Type B pancreatic cell (in vitro differentiated cells): ENCODE measurements at regions not wholly inside any gene's neighbourhood (a gene's known extent, or its start where the extent isn't known, plus 50 kb on each side); places are given as distances from the start of the nearest gene placed in this dataset.

Source experiments
- DNase-seq: peaks from one replicate; pipeline ENCODE4 v3.0.0; 2021; ENCODE audit warnings: mixed read lengths; ENCODE audit not compliant: unreplicated experiment; ENCODE audit errors: extremely low spot score
- H3K27ac Mint-ChIP-seq: 2 replicates; pipeline ENCODE4 v1.8.0; 2021; ENCODE audit warnings: mild to moderate bottlenecking, mixed read lengths
- H3K27me3 Mint-ChIP-seq: 2 replicates; pipeline ENCODE4 v1.8.0; 2021; ENCODE audit warnings: mixed read lengths
- H3K36me3 Mint-ChIP-seq: 2 replicates; pipeline ENCODE4 v1.8.0; 2021; ENCODE audit warnings: mixed read lengths
- H3K4me1 Mint-ChIP-seq: one replicate; pipeline ENCODE4 v1.8.0; 2021; ENCODE audit warnings: mixed read lengths; ENCODE audit not compliant: unreplicated experiment
- H3K4me3 Mint-ChIP-seq: 2 replicates; pipeline ENCODE4 v1.8.0; 2021; ENCODE audit warnings: mild to moderate bottlenecking, mixed read lengths
- H3K9me3 Mint-ChIP-seq: 2 replicates; pipeline ENCODE4 v1.8.0; 2021; ENCODE audit warnings: mixed read lengths
- CTCF ChIP-seq: fragments of 200-600 bp; sonication (generic); conservative IDR thresholded peaks from 2 replicates; pipeline ENCODE4 v1.5.0; 2021; ENCODE audit warnings: antibody characterized with exemption, mild to moderate bottlenecking

- H3K9me3 Mint-ChIP-seq: peaks cover 6% of the 10 kb centered on the region
- no peaks in the 10 kb centered on the region for H3K36me3 Mint-ChIP-seq
- H3K4me1 Mint-ChIP-seq: no peaks in the 10 kb centered on the region
Measured at GRCh38 chr3:69460034-69460433, 74.1 kb upstream of the FRMD4B start.

GRCh38 chr3:69458803-69459365 is 73.0 kb upstream of the FRMD4B start:
- no peaks in the 10 kb centered on the region for H3K4me1 Mint-ChIP-seq
- no peak for DNase-seq
- no peaks in the 10 kb centered on the region for H3K27me3 Mint-ChIP-seq
- H3K9me3 Mint-ChIP-seq: peaks cover 6% of the 10 kb centered on the region
- no peak overlapping the region for H3K27ac Mint-ChIP-seq
- H3K4me3 Mint-ChIP-seq: no peak overlapping the region
- no peaks in the 10 kb centered on the region for H3K36me3 Mint-ChIP-seq
- TF ChIP-seq CTCF: no peak

More at GRCh38 chr3:69460034-69460433, 74.1 kb upstream of the FRMD4B start:
- Mint-ChIP-seq H3K4me3 (no peak overlapping the region), H3K27ac (no peak overlapping the region), H3K27me3 (no peaks in the 10 kb centered on the region)
- no peak for TF ChIP-seq CTCF
- DNase-seq: no peak

- TF ChIP-seq CTCF: no peak
- no peak for DNase-seq
- Mint-ChIP-seq H3K36me3 (no peaks in the 10 kb centered on the region), H3K9me3 (peaks cover 6% of the 10 kb centered on the region), H3K4me3 (no peak overlapping the region), H3K27me3 (no peaks in the 10 kb centered on the region), H3K4me1 (no peaks in the 10 kb centered on the region), H3K27ac (no peak overlapping the region)
Measured at GRCh38 chr3:69456631-69457030, 70.7 kb upstream of the FRMD4B start.

- Mint-ChIP-seq H3K27ac (no peak overlapping the region), H3K4me3 (no peak overlapping the region), H3K9me3 (peaks cover 6% of the 10 kb centered on the region), H3K36me3 (no peaks in the 10 kb centered on the region), H3K4me1 (no peaks in the 10 kb centered on the region), H3K27me3 (no peaks in the 10 kb centered on the region)
- DNase-seq: no peak
- no peak for TF ChIP-seq CTCF
Measured at GRCh38 chr3:69454204-69454787, 68.4 kb upstream of the FRMD4B start.

- H3K27ac Mint-ChIP-seq: no peak overlapping the region
- no peak for DNase-seq
- no peak overlapping the region for H3K4me3 Mint-ChIP-seq
- H3K36me3 Mint-ChIP-seq: no peaks in the 10 kb centered on the region
- no peak for TF ChIP-seq CTCF
- no peaks in the 10 kb centered on the region for H3K4me1 Mint-ChIP-seq
- H3K9me3 Mint-ChIP-seq: no peaks in the 10 kb centered on the region
- H3K27me3 Mint-ChIP-seq: no peaks in the 10 kb centered on the region
Measured at GRCh38 chr3:69452295-69452694, 66.4 kb upstream of the FRMD4B start.
